HG03342 (cell line): ENCODE measurements at regions not wholly inside any gene's neighbourhood (a gene's known extent, or its start where the extent isn't known, plus 50 kb on each side); places are given as distances from the start of the nearest gene placed in this dataset.

Source experiments
- ATAC-seq: cut with Tn5 transposase; IDR thresholded peaks from one replicate; pipeline ENCODE4 v1.9.1; 2021; ENCODE audit warnings: mild to moderate bottlenecking, moderate library complexity; ENCODE audit not compliant: unreplicated experiment

DNA sequence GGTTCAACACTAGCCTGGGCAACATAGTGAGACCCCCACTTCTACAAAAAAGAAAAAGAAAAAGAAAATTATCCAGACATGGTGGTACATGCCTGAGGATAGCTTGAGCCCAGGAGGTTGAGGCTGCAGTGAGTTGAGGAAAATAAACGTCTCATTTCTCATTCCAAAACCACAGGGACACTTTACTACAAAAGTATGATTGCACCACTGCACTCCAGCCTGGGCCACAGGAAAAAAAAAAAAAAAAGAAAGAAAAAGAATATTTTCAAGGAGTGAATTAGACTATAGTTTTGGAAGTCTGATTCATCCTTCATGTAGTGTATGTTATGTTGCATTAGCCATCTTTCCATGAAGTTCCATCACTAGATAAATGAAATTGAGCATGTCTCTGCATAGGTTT is 149.5 kb upstream of the THBS1 start:
- no peak for ATAC-seq

GRCh38 chr15:39432026-39432425 is 148.9 kb upstream of the THBS1 start:
- ATAC-seq, result no peak

- ATAC-seq, result no peak
Measured at GRCh38 chr15:39432912-39433348, 147.9 kb upstream of the THBS1 start.

DNA sequence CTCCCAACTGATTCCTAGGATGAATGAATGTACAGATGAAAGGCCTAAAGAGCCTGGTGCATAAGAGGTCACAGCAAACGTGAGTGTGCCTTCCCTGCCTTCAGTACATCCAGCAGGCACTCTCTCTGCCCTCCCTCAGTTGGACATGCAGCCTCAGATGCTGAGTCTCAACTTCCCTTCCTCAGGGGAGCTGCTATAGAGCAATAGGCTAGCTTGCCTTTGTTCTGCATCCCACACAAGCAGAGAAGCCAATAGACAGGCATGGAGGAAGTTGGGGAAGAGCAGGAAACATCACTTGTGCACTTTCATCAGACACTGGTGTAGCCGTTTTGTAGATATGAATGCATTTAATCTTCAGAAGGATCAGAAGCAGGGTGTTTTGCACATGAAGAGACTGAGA is 147.5 kb upstream of the THBS1 start:
- no peak for ATAC-seq

- no peak for ATAC-seq
Measured at GRCh38 chr15:39434163-39434562, 146.7 kb upstream of the THBS1 start.

DNA sequence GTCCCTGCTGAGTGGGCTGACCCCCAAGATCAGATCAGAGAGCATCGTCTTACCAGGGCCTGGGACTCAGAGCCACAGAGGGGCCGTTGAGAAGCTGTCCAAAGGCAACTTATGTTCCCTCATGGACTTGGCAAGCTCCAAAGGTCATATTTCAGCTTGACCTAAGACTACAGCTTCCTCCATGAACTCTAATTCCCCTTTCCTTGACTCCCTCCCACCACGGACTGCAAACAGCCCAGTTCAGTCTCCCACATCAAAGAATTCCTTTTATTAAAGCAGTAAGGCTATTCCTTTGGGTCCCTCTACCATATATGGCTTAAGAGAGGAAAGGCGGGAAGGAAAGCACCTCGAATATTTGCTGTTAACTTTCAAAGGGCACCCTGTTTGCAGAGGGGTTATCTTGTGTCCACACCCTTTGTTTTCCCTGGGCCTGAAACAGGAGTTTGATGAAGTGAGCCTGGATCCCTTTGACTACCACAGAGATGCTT is 146.1 kb upstream of the THBS1 start:
- no peak for ATAC-seq

- no peak for ATAC-seq
Measured at GRCh38 chr15:39435244-39435643, 145.6 kb upstream of the THBS1 start.

DNA sequence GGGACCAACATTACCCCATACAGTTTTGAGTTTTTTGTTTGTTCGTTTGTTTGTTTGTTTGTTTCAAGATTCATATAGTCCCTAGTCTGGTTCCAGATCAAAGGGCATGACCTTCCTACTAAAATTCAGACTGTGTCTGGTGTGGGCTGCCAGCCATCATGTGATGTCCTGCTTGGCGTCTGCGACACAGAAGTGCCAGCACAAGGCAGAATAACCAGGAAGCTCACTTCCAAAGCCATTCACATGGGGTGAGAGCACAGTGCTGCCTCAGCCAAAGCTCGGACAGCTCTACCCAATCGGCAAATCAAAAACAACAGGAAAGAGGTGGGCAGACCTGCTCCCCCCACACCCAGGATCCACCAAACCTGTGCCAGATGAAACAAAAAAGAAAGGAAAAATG is 142.6 kb upstream of the THBS1 start:
- no peak for ATAC-seq

DNA sequence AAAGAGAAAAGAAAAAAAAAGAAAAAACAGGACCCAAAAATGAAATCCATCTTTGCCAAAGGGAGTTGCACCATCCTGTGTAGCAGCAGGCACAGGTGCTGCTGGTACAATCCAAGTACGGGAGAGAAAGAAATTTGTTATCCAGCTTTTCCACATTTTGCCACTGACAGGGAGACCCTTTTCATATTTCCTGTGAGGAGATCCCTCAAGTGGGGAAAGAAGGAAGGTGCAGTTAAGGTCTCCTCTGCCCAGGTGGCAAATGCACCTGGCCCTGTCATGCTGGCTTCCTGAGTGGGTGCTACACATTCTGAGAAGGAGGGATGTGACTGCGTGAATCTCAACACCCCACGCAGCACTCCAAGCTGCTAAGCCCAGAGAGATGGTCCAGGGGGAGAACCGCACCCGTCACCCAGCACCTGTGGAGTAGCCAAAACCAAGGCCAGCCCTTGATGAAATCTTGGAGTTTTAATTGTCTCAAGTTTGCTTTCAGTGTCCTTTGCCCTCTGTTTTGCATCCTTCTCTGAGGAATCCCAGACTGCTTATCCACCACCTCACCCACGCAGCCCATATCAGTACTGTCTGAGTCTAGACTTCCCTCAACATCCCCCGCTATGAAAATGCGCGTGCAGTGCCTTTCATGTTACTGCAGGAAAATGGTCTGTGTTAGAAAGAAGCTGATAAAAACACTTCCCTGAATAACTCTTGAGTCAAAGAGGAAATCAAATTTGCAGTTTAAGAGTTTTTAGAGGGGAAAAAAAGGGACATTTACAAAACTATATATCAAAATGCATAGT is 141.9 kb upstream of the THBS1 start:
- no peak for ATAC-seq

DNA sequence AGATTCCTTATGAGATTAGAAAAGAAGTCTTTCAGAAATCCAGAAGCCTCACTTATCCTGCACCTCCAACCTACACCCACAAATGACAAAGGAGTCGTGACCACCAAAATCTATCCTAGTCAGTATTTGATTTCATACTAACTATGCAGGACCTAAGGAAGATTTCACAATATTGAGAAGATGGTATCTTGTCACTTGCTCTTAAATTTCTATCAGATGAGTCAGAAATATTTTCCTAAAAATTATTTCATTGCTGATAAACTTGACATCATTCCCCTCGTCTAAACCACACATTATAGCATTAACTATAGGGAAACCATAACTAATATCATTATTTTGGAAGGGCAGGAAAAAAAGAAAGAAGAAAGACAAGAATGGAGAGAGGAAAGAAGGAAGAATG is 138.0 kb upstream of the THBS1 start:
- ATAC-seq, result no peak

GRCh38 chr15:39443659-39444219 is 137.1 kb upstream of the THBS1 start:
- no peak for ATAC-seq

GRCh38 chr15:39444735-39445470 is 136.0 kb upstream of the THBS1 start:
- ATAC-seq, result no peak

- no peak for ATAC-seq
Measured at GRCh38 chr15:39445931-39446330, 134.9 kb upstream of the THBS1 start.

- no peak for ATAC-seq
Measured at GRCh38 chr15:39447346-39447745, 133.5 kb upstream of the THBS1 start.

- no peak for ATAC-seq
Measured at GRCh38 chr15:39447881-39448280, 133.0 kb upstream of the THBS1 start.

GRCh38 chr15:39448409-39448808 is 132.5 kb upstream of the THBS1 start:
- ATAC-seq, result no peak

GRCh38 chr15:39451121-39451688 is 129.7 kb upstream of the THBS1 start:
- no peak for ATAC-seq

GRCh38 chr15:39451871-39452270 is 129.0 kb upstream of the THBS1 start:
- no peak for ATAC-seq

- ATAC-seq, result peak; percentile 84
Measured at GRCh38 chr15:39453620-39454019, 127.3 kb upstream of the THBS1 start.

DNA sequence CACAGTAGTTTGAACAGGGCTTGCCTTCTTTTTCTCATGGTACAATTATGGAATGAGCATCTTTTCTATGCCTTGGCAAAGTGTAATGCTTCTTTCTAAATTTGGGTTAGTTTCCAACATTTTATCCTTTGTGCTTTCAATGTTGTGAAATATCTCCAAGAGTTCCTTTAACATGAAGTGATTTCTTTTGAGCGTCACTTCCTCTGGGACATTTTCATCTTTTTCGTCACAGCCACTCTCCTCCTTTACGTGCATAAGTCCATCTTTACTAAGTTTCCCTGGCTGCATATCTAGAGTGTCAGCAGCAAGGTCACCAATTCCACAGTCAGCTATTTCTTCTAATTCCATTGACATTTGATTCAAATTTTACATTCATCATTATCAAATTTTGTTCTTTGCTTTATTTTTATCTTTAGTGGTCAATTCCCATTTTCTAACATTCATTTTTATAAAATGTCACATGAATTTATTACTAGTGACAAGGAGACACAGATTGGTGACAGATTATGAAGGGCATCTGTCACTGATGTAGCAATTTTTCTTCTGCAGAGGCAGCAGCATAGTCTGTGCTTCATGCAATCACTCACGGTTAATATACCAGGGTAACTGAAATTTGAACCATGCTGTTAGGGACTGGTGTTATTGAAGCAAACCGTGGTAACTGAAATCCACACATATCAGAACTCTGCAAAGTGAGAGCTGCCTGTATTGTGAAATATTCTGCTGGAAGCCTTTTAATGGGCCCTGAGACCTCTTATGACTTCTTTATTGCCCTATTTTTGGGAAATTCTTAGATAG is 126.5 kb upstream of the THBS1 start:
- ATAC-seq, result no peak
